ENCODE measurements at regions not wholly inside any gene's neighbourhood (a gene's known extent, or its start where the extent isn't known, plus 50 kb on each side); places are given as distances from the start of the nearest gene placed in this dataset.

GRCh38 chr21:41578083-41578482 is 70.1 kb upstream of the TMPRSS2 start:
- Histone ChIP-seq H3K27ac (ENCODE audit: low read depth in 1 of 2, low read length in 1 of 2) (no peak overlapping the region), H3K4me3 (no peak overlapping the region), H3K9ac (ENCODE audit: insufficient read depth in 1 of 2, low read length in 2 of 2) (no peak overlapping the region), H3K9me3 (ENCODE audit: control insufficient read depth in 4 of 4, insufficient read depth in 3 of 4, low read length in 3 of 4) (peaks cover 0 to 8% (median 5%) of the 10 kb centered on the region in 4 donors), H3K36me3 (ENCODE audit: control insufficient read depth in 4 of 4, insufficient read depth in 4 of 4, low read length in 4 of 4) (no peaks in the 10 kb centered on the region), H3K4me1 (ENCODE audit: control insufficient read depth in 5 of 5, insufficient read depth in 5 of 5, low read length in 5 of 5) (peaks cover 0 to 3% (median 0%) of the 10 kb centered on the region in 5 donors), H3K27me3 (ENCODE audit: control insufficient read depth in 3 of 3, insufficient read depth in 3 of 3, low read length in 2 of 3) (no peaks in the 10 kb centered on the region)
- WGBS, 2 donors: 90 to 91% methylated on average over 1 of the region's 1 CpG
- TF ChIP-seq, protein P1, sequence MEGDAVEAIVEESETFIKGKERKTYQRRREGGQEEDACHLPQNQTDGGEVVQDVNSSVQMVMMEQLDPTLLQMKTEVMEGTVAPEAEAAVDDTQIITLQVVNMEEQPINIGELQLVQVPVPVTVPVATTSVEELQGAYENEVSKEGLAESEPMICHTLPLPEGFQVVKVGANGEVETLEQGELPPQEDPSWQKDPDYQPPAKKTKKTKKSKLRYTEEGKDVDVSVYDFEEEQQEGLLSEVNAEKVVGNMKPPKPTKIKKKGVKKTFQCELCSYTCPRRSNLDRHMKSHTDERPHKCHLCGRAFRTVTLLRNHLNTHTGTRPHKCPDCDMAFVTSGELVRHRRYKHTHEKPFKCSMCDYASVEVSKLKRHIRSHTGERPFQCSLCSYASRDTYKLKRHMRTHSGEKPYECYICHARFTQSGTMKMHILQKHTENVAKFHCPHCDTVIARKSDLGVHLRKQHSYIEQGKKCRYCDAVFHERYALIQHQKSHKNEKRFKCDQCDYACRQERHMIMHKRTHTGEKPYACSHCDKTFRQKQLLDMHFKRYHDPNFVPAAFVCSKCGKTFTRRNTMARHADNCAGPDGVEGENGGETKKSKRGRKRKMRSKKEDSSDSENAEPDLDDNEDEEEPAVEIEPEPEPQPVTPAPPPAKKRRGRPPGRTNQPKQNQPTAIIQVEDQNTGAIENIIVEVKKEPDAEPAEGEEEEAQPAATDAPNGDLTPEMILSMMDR (IDR thresholded peaks at IDR 0.05; ENCODE audit: control extremely low read depth, extremely low read depth): no peak
- no peak for ATAC-seq (ENCODE audit: insufficient read depth, low FRiP score)
- DNase-seq: no peak

DNA sequence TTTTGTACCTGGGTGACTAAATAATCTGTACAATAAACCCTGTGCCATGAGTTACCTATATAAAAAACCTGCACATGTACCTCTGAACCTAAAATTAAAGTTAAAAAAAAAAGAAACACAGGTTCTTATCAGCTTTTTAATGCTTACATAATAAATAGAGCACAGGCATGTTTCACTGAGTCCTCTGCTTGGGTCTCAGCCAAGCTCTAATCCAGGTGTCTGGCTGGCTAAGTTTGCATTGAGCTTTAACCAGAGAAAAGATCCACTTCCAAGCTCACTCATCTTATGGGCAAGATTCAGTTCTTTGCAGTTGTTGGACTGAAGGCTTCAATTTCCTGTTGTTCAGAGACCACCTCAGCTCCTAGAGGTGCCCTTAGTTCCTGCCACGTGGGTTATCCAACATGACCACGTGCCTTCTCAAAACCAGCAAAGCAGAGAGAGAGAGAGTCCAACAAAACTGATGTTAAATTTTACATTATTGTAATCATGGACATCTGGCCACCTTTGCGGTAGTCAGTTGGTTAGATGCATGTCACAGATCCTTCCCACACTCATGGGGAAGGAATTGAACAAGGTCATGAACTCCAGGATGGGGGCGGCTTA is 68.2 kb upstream of the TMPRSS2 start:
- H3K4me3 ChIP-seq: no peak overlapping the region
- peaks cover 0 to 12% (median 6%) of the 10 kb centered on the region in 4 donors for H3K9me3 ChIP-seq (ENCODE audit: control insufficient read depth in 4 of 4, insufficient read depth in 3 of 4, low read length in 3 of 4)
- peaks cover 0 to 2% (median 0%) of the 10 kb centered on the region in 5 donors for H3K4me1 ChIP-seq (ENCODE audit: control insufficient read depth in 5 of 5, insufficient read depth in 5 of 5, low read length in 5 of 5)
- no peaks in the 10 kb centered on the region for H3K27me3 ChIP-seq (ENCODE audit: control insufficient read depth in 3 of 3, insufficient read depth in 3 of 3, low read length in 2 of 3)
- H3K9ac ChIP-seq (ENCODE audit: insufficient read depth in 1 of 2, low read length in 2 of 2): no peak overlapping the region
- no peak overlapping the region for H3K27ac ChIP-seq (ENCODE audit: low read depth in 1 of 2, low read length in 1 of 2)
- H3K36me3 ChIP-seq (ENCODE audit: control insufficient read depth in 4 of 4, insufficient read depth in 4 of 4, low read length in 4 of 4): no peaks in the 10 kb centered on the region
- TF ChIP-seq, protein P1 (IDR thresholded peaks at IDR 0.05; ENCODE audit: control extremely low read depth, extremely low read depth): no peak
- 79 to 81% methylated on average over 4 of the region's 4 CpGs for WGBS, 2 donors
- no peak for ATAC-seq (ENCODE audit: insufficient read depth, low FRiP score)
- DNase-seq: no peak

DNA sequence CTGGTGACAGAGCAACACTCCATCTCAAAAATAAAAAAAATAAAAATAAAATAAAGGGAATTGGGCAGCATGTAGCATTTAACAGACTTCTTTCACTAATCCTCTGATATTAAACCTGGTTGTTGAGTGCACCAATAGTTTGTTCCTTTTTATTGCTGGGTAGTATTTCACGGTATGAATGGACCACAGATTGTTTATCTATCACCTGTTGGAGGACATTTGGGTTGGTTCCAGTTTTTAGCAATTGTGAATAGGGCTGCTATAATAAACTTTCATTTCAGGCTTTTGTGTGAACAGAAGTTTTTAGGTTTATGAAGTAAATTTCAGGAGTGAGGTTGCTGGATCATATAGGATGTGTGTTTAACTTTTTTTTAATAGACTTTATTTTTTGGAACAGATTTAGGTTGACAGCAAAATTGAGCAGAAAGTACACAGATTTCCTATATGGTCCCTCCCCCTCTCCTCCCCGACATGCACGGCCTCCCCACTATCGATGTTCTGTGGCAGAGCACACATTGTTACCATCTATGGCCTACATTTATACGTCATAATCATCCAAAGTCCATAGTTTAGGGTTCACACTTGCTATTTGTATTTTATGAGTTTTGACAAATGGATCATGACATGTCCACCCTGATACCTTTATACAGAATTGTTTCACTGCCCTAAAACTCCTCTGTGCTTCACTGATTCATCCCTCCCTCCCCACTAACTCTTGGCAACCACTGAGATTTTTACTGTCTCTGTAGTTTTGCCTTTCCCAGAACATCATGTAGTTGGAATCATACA is 66.1 kb upstream of the TMPRSS2 start:
- no peaks in the 10 kb centered on the region for H3K4me1 ChIP-seq (ENCODE audit: control insufficient read depth in 5 of 5, insufficient read depth in 5 of 5, low read length in 5 of 5)
- H3K9ac ChIP-seq (ENCODE audit: insufficient read depth in 1 of 2, low read length in 2 of 2): no peak overlapping the region
- H3K27me3 ChIP-seq (ENCODE audit: control insufficient read depth in 3 of 3, insufficient read depth in 3 of 3, low read length in 2 of 3): no peaks in the 10 kb centered on the region
- DNase-seq (no peak), ATAC-seq (ENCODE audit: insufficient read depth, low FRiP score) (no peak)
- H3K9me3 ChIP-seq (ENCODE audit: control insufficient read depth in 4 of 4, insufficient read depth in 3 of 4, low read length in 3 of 4): peaks cover 0 to 12% (median 6%) of the 10 kb centered on the region in 4 donors
- TF ChIP-seq, protein P1 (IDR thresholded peaks at IDR 0.05; ENCODE audit: control extremely low read depth, extremely low read depth): no peak
- H3K36me3 ChIP-seq (ENCODE audit: control insufficient read depth in 4 of 4, insufficient read depth in 4 of 4, low read length in 4 of 4): no peaks in the 10 kb centered on the region
- no peak overlapping the region for H3K27ac ChIP-seq (ENCODE audit: low read depth in 1 of 2, low read length in 1 of 2)
- no peak overlapping the region for H3K4me3 ChIP-seq
- WGBS, 2 donors: 83 to 85% methylated on average over 5 of the region's 5 CpGs

Measured in lung (tissue), 11 donors.